HG02973 (cell line): ENCODE measurements at regions not wholly inside any gene's neighbourhood (a gene's known extent, or its start where the extent isn't known, plus 50 kb on each side); places are given as distances from the start of the nearest gene placed in this dataset.

ENCODE experiments used
- ATAC-seq: cut with Tn5 transposase; IDR thresholded peaks from one replicate; pipeline ENCODE4 v1.9.1; 2021; ENCODE audit warnings: moderate library complexity; ENCODE audit not compliant: unreplicated experiment

DNA sequence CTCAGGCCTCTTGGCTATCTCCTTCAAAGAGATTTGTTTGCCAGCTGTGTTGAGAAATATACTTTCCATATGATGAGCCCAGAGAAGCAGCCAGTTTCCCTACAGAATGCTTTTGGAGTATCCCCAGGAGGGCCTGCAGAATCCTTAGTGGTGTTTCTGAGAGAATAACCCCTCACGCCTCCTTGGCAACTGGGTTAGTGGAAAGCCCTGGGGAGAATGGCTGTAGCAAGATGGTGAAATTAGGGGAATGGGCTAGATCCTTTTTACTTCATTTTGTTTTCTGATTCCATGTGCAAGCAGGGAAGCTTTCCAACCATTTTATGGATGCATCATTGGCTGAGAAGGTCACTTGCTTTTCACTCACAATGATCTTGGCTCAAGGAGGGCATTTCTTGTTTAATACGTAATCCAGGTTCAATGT lies 364.6 kb downstream of the DMRT2 start:
- no peak for ATAC-seq

DNA sequence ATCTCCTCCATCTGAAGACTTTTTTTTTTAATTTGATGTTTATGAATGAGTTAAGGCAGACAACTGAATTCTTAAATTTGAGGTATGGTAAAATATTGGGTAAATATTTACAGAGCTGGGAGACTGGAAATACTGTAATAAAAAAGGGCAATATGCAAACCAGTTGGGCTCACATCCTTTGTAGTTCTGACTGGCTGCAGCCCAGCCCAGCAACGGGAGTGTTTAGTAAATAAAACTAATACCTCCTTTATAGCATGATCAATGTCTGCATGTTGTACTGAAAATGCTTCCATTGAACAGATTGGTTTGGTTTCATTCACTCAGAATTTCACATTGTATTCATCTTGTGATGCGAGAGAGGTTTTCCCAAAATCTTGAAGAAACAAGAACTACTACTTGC lies 365.0 kb downstream of the DMRT2 start:
- ATAC-seq: no peak

DNA sequence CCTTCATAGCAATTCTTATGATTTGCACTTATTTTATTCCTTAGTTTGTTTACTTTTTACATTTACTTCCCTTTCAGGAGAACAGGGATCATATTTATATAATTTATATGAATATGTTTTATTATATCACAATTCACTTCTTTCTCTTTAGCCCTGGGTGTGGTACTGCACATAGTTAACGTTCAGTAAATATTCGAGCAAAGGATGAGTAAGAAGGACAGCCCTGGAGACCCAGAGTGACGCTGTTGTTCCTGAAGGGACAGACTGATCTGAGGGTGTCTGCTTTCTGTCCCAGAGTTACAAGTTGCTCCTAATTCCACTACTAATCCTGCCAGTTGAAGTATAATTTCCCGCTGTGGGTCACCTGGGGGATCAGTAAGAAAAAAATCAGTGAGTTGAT lies 366.1 kb downstream of the DMRT2 start:
- ATAC-seq: no peak

DNA sequence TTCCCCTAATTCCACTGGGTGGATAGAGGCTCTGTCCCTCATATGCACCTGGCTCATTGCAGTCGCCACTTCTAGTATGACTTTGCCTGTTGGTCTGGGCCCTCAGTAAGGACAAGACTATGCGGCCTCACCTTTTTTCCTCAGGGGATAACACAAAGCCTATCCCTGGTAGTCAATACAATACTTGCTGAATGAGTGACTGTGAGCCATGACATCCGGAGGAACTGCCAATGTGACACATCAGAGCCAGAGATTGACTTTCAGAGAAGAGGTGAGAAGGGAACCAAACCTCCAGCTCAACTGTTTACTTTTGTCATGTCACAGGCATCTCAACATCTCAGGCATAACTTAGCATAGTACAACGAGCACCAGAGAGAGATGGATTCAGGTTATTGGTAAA lies 371.3 kb downstream of the DMRT2 start:
- ATAC-seq: no peak

DNA sequence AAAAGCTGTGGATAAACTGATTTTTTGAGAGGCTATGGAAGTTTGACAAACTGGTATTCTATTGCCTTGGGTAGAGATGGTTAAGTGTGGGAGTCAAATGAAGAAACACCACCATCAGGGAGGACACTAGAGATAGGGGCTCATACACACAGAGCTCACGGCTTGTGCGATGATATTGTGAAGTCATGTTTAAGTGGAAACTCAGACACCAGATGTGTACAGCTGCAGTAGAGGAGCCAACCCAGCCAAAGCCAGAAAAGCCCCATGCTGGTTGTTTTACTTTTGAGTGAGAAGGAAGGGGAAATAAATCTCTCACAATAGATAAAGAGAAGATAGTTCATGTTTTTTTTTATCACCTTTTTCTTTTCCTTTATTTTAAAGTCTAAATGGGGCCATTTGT lies 377.7 kb downstream of the DMRT2 start:
- no peak for ATAC-seq

DNA sequence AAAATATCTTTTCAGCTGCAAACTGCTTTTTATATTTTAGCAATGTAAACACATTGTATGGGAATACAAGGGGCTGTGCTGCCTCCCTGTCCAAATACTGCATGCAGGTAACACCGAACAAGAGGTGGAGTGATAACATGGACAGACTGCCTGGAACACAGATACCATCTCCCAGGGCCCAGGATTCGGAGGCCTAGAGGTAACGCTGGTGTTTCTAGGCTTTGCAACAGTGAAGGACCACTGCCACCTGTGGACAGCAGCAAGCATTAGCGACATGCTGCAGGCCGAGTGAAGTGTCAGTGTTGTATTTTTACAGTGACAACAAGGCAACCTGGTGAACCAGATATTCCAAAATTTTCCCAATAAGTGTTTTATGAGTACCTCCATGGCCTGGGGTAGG lies 379.1 kb downstream of the DMRT2 start:
- ATAC-seq: no peak

DNA sequence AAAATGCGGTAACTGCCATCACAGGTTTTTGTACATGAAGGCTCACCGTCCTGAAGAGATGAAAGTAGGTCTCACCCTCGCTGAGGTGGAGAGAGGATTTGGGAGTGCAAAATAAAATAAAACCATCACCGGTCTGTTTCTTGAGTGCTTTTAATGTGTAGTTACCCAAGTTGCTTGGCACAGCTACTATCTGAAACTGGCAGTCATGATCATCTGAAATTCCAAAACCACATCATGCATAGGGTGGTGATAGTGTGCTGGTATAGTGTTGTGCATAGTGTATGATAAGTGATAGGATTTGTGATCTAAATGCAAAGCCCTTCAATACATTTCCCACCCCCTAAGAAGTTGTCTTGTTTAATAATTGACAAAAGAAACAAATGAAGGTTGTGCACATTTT lies 381.3 kb downstream of the DMRT2 start:
- no peak for ATAC-seq

DNA sequence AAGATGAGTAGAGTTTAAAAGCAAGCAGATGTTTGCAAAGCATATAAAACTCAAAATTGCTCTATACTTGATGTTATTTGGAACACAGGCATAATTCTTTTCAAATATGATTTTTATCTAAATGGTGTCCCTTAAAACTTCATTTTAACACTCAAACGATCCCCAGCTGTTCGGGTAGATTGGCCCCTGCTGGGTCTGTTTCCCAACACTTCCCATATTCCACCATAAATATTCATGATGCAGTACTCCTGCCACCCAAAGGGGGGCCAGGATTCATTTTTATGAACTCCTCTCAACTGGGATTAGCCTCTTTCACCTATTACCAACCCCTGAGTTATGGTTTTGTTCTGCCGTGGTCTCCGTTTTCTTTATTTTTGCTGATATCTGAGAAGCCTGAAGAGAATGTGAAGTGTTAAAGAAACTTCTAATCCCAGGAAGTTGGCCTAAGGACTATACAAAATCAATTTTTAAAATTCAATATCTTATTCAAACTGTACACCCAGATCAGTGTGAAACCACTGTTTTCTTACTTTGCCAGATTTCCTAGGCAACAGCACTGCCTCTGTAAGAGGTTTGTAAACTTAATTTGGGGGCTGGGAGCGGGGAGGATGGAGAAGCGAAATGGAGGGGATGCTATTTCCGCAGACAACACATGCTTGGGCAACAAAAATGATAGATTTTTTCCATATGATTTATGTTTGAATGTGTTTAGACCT lies 384.1 kb downstream of the DMRT2 start:
- ATAC-seq: no peak

DNA sequence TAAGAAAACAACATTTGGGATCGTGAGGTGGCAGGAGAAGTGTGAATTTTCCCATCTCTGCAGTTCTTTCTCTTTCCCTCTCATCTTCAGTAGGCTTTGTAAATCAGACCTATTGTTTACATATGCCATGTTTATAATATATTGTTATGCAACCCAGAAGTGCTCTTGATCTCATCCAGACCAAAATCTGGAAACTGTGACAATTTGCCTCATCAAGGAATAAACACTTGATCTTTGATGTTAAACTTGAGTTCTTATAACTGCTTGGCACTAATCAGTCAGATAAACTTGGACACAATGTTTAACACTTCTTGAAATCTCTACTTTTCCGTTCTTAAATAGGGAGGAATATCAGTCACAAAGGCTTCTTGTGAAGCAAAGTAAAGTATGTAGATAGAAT lies 384.7 kb downstream of the DMRT2 start:
- no peak for ATAC-seq

DNA sequence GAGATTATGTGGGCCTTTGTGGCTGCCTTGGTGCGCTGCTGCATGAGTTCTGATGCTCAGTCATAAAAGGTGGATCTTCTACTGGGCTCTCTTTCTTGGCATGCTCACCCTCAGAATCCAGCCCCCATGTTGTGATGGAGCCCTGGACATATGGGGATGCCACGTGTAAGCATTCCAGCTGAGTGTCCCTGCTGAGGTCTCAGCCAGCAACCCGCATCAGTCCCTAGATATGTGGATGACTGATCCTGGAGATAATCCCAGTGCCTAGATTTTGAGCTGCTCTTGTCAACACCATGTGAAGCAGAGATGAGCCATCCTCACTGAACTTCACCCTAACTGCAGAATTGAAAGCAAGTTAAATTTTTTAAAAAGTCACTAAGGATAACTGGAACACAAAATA lies 390.1 kb downstream of the DMRT2 start:
- no peak for ATAC-seq

DNA sequence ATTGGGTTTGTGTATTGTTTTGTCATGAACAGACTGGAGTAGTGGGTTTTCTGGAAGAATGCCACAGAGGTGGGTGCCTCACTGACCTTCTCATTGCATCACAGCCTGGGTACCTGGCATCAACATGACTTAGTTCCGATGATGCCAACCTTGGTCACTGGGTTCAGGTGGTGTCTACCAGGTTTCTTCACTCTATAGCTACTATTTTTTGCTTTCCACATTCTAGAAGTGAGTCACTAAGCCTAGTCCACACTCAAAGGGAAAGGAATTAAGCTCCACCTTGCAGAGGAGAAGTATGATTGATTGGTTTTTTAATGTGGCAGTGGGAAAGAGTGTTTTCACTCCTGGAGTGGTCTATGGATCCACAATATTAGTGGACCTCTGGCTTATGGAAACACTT lies 391.9 kb downstream of the DMRT2 start:
- ATAC-seq: no peak

DNA sequence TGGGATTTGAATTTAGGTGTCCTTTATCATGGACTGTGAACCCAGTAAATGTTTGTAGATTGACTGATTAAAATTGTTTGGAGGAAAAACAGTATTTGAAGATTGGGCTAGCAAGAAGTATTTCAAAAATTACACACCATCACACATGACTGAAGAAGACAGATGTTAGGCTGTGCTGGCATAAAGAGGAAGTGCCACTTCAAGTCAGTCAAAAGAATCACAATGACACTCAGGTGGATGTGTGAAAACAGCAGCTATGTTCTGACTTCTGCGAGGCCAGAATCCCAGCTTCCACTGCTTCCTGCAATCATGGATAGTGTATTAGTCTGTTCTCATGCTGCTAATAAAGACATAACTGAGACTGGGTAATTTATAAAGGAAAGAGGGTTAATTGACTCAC lies 393.3 kb downstream of the DMRT2 start:
- ATAC-seq: no peak

DNA sequence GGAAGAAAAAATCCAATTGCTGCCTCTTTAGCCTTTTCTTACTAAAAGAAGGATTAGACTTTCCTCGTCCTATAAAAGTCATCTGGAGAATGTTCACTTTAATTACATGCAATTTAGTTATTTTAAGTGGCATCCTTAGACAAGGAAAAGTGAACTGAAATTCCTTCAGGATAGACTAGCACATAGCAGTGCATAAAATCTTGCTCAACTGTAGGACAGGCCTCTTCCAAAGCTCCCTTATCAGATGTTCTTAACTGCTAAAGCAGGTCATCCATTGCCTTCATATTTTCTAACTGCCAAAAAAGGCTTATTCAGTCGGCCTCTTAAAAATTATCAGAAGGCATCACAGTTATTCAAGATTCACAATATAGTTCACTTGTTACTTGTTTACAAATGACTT lies 396.5 kb downstream of the DMRT2 start:
- ATAC-seq: no peak

DNA sequence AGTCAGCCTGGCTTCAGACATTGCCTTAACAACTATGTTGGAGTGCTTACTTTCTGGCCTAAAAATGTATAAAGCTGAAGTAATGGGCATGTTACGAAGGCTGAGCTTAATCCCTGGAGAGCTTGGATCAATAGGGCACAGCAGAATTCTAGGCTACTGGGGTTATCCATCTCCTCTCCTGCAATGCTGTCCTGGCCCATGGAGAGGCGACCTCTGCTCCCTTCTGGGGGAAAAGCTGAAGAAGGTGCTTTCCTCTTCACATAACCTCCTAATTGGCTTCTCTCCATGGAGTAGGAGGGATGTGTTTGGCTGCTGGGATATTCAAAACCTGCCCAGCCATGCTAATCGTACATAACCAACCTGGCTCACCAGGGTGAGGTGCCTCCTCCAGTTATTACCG lies 403.5 kb downstream of the DMRT2 start:
- ATAC-seq: no peak

DNA sequence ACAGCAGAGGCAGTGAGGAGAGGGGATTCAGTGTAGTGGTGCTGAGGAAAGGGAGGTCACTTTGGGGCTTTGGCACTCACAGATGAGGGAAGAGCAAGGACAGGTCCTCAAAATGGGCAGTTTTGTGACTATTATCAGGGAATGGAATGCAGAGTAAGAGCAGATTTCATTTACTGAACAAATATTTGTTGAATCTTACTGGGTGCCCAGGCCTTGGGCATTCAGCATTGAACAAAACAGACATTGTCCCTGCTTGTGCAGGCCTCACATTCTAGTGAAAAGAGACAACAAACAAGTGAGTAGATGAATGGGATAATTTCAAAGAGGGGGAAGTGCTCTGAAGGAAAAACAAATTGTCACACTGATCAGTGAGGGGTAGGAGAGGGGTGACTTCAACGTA lies 404.1 kb downstream of the DMRT2 start:
- no peak for ATAC-seq

DNA sequence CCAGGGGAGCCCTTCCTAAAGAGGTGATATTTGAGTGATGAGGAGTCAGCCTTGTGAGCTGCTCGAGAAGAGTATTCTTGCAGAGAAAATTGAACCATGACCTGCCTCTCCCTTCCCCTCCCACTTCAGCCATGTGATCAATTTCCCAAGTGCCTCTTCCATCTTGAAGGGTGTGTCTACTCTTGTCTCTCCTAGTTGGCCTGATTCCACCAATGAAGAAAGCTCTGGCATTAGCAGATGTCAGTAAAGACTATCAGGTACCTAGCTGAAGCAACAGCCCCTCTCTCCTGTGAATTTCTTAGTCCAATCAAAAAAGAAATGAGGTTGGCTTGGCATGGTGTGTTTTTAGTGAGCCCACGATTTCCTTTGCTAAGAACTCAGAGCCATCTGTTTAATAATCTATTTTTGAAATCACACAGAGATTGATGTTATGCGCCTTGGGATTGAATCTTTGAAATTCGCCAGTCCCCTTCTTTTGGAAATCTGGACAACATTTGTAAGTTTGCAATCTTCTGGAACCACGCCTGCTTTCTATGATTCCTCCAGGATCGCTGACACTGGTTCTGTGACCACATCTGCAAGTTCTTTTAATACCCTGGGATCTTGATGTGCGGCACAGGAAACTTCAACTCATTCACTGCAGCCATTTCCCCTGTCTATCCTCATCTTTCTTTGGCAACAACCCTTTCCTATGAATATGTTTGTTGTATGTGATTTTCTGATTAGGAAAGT lies 404.6 kb downstream of the DMRT2 start:
- no peak for ATAC-seq

DNA sequence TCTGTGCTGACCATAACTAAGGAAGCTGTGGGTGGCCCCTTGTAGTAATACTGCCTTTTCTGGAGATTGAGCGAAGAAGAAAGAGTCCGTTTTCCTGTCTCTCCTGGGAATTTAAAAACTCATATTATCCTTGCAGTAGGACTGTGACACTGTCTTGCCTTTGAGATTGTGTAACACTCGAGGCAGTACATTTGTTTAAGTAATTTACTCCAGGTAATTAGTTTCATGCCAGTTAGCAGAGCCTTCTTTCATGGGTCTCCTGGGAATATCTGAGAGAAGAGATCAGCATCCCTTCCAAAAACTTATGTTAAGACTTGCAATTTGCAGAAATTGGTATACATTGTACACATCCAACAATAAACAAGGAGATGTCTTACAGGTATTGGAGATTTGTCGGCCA lies 405.6 kb downstream of the DMRT2 start:
- no peak for ATAC-seq

DNA sequence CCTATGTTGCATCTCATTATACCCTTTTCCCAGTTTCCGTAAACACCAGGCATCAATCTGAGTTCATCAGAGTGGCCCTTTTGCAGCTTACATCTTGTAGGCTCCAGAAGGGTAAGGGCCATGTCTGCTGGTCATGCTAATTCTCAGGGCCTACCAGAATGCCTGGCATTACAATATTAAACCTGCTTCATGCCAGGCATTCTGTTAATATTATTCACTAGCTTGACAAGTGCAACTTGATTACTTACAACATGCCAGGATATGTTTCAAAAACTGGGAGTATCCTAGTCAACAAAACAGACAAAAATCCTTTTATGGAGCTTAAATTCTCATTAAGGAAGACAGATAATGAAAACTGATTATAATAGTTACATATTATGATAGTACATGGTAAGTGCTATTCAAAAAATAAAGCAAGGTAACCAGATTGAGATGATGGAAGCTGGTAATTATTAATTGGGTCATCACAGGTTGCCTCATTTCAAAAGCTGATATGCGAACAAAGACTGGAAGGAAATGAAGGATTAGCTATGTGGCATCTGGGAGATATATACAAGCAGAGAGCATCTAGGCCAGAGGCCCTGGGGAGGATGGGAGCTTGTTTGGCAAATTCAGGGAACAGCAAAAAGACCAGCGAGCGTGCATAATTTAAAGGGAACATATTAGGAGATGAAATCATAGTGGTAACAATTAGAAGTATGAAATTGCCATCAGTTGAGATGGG lies 406.3 kb downstream of the DMRT2 start:
- ATAC-seq: no peak

DNA sequence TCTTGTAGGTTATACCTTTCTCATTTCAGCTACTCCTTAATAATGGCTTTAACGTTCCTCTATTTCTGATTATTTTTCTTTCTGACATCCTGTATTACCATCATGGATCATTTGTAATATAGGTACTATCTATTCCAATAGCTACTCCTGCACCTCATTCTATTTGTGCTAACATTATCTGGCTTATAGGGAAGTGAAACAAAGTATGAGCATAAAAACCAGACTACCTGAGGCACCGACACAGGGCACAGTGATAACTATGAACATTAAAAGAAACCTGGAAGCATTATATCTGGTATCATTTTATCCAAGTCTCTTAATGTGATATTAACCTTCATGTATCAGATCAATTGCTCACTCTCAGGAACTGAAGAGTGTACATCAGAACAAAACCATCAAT lies 407.3 kb downstream of the DMRT2 start:
- ATAC-seq: no peak

DNA sequence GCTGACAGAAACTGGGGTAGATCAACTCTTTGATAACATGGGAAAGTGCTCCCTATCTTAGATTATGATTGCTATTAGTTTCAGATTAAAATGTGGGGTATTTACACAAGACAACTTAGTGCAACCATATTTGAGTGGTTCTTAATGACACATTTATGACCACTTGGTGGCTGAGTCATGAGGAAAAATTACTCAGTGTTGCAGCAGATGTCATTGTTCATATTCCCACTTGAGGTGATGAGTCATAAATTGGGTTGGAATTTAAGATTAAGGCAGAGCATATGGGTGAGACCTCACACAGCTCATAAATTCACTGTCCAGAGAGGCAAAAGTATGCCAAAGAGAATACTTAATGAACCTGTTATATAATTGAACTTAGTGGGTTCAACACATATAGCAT lies 408.3 kb downstream of the DMRT2 start:
- ATAC-seq: no peak

DNA sequence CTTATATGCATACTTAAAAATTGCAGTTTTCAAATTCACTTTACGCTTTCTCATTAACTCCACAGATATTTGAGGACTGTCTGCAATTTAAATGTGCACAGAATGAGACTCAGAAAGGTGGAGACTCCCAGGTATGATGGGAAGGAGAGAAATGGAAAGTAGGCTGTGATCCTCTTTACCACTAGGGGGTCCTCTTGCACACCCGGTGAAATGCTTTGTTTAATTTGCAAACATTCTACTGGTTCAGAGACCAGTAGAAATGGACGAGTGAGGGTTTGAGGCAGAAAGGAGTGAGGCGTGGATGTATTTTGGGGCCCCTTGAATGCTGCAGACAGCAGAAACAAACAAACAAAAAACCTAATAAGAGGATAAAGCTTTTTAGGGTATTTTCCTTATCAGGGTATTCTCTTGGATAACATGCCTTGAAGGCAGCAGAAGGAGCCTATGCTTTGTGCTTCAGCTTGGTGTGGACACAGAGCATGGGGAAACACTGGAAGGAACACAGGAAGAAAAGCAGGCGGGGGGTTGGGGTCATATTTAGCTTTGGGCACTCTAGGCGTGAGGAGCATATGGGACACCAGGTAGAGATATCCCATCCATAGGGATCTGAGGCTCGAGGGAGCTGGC lies 410.1 kb downstream of the DMRT2 start:
- ATAC-seq: no peak

DNA sequence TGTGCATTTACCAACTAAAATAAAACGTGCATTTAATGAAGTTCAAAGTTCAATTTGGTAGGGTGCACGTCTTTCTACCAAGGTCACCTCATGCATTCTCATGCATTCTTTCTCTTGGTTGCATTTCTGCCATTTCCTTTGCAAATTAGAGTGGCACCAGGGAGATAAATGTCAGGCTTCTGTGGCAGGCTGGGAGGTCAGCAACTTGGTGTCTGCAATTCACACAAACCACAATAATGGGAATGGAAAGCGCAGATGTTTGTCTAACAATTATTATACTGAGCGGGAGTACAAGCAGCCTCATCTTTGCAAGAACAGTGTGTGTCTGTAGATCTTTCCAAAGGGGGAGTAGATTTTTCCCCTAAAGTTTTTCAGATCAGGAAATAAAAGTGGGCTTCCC lies 411.7 kb downstream of the DMRT2 start:
- ATAC-seq: no peak
